GM06990 (cell line): ENCODE measurements at regions not wholly inside any gene's neighbourhood (a gene's known extent, or its start where the extent isn't known, plus 50 kb on each side); places are given as distances from the start of the nearest gene placed in this dataset.

ENCODE experiments used
- DNase-seq: peaks from one replicate; pipeline ENCODE4 v3.0.0-alpha.2; 2011; ENCODE audit not compliant: insufficient read length; ENCODE audit errors: extremely low read depth
- H3K27me3 ChIP-seq: replicated peaks from 2 replicates; pipeline ENCODE4 v1.6.0; 2011; ENCODE audit warnings: low read length; ENCODE audit not compliant: control insufficient read depth, insufficient read depth
- H3K36me3 ChIP-seq: 2 replicates; pipeline ENCODE4 v1.5.1; 2011; ENCODE audit warnings: low read length; ENCODE audit not compliant: control insufficient read depth, insufficient read depth
- H3K4me3 ChIP-seq: replicated peaks from 2 replicates; pipeline ENCODE4 v1.5.1; 2011; ENCODE audit warnings: low read depth, mild to moderate bottlenecking, control low read depth, low read length
- TF ChIP-seq, protein P1 (sequence below): IDR thresholded peaks from 2 replicates; pipeline ENCODE4 v1.5.1; 2011; ENCODE audit warnings: low read length, control low read depth, mild to moderate bottlenecking, inconsistent platforms; ENCODE audit not compliant: insufficient read depth, poor library complexity, severe bottlenecking

DNA sequence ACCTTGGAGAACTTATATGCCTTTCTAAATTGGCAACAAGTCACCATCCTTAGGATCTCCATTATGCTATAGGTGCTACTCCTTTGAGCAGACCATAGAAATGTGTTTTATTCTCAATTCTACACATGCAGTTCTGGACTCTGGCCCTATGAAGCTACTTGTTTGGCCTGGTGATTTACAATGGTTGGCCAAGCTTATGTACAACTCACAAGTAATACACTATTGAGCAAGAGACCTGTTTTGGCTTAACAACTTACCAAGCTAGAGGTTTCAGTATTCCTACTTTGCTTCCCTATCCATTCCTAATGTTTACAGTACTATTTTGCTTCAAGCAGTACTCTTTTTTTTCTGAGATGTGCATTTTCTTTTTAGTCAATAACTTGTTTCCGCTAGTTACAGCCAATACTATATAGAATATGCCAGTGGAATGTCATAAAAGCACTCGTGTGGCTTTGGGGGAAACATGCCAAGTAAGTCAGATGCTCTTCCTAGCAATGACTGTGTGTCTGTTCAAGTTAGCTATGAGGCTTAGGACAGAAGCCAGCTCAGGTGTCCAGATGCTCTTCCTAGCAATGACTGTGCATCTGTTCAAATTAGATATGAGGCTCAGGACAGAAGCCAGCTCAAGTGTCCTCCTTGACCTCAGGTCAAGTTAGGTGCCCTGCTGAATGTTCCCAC is 174.9 kb upstream of the SEMA6D start:
- DNase-seq, result no peak
- TF ChIP-seq, protein P1, sequence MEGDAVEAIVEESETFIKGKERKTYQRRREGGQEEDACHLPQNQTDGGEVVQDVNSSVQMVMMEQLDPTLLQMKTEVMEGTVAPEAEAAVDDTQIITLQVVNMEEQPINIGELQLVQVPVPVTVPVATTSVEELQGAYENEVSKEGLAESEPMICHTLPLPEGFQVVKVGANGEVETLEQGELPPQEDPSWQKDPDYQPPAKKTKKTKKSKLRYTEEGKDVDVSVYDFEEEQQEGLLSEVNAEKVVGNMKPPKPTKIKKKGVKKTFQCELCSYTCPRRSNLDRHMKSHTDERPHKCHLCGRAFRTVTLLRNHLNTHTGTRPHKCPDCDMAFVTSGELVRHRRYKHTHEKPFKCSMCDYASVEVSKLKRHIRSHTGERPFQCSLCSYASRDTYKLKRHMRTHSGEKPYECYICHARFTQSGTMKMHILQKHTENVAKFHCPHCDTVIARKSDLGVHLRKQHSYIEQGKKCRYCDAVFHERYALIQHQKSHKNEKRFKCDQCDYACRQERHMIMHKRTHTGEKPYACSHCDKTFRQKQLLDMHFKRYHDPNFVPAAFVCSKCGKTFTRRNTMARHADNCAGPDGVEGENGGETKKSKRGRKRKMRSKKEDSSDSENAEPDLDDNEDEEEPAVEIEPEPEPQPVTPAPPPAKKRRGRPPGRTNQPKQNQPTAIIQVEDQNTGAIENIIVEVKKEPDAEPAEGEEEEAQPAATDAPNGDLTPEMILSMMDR, result no peak
- Histone ChIP-seq H3K4me3 (no peak overlapping the region), H3K27me3 (no peaks in the 10 kb centered on the region), H3K36me3 (no peaks in the 10 kb centered on the region)

DNA sequence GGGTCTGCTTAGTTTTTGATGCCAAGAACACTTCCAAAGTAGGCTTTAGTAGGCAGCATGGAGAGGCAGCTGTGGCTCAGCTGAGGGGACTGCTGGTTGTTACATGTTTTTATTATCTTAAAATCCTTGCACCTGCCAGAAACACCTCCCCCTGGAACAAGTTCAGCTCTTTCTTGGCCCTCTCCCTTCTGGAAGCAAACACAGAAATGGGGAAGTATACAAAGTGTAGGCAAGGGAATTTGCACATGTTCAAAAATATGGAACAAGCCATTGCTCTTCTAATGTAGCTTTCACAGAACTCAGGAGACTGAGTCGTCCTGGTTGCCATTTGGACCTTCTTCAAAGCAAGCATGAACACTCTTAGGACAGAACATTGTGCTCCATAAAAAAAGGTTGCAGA is 169.1 kb upstream of the SEMA6D start:
- no peak for DNase-seq
- Histone ChIP-seq H3K27me3 (no peaks in the 10 kb centered on the region), H3K36me3 (no peaks in the 10 kb centered on the region), H3K4me3 (no peak overlapping the region)
- TF ChIP-seq, protein P1, result no peak

DNA sequence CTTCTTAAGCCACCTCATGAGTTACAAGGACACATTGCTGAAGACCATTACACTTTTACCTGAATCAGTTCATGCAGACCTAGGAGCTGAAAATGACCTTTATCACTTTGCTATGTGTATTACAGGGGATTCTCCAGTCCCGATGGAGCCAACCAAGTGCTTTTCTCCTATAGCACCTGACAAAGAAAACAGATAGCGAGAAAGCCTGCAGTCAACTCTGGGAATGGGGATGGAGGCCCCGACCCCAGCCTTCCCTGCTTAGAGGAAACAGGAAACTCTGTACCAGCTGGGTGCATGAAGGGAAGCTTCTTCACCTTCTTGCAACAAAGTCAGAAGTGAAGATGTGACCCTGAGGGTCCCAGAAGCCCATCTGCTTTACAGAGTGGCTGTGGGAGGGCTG is 168.3 kb upstream of the SEMA6D start:
- TF ChIP-seq, protein P1, result no peak
- no peaks in the 10 kb centered on the region for H3K27me3 ChIP-seq
- H3K4me3 ChIP-seq, result no peak overlapping the region
- no peak for DNase-seq
- H3K36me3 ChIP-seq, result no peaks in the 10 kb centered on the region

DNA sequence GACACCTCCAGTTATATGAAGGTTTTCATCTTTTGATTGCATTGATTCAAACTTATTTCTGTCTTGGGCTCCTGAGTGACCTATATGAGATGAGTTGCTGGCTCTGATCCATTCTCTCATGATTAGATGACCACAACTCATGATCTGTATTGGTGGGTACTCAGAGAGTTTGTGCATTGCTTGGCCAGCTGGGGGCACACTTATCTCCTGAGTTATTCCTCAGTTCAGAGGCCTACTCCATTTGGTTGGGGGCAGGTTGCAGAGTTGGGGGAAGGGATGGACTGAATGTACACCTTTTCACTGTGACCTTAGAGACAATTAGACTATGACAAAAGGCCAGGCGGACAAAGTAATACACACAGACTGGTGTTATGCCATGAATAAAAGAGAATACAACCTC is 166.2 kb upstream of the SEMA6D start:
- DNase-seq, result no peak
- no peaks in the 10 kb centered on the region for H3K36me3 ChIP-seq
- no peak overlapping the region for H3K4me3 ChIP-seq
- no peaks in the 10 kb centered on the region for H3K27me3 ChIP-seq
- TF ChIP-seq, protein P1, result no peak

DNA sequence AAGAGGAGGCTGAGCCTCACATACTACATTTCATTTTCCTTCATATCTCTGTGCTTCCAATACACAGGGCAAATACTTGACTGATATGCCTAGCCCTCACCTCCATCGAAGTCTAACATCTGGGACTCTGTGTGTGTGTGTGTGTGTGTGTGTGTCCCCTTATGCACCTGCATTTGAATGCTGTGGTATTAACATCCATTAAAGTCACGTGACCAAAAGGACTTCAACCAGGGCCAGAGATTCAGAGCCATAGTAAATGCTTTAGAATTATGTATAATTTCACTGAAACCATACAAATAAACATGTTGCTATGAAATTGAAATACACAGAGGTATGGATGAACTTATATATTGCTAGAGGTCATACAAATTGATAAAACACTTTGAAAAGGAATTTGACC is 165.8 kb upstream of the SEMA6D start:
- DNase-seq, result no peak
- Histone ChIP-seq H3K27me3 (no peaks in the 10 kb centered on the region), H3K4me3 (no peak overlapping the region), H3K36me3 (no peaks in the 10 kb centered on the region)
- TF ChIP-seq, protein P1, result no peak
